HEK293 (cell line): ENCODE measurements at regions not wholly inside any gene's neighbourhood (a gene's known extent, or its start where the extent isn't known, plus 50 kb on each side); places are given as distances from the start of the nearest gene placed in this dataset.

Experiments used
- ATF2 ChIP-seq: fragments of 450-650 bp; formaldehyde crosslinking; IDR thresholded peaks from 2 replicates; pipeline ENCODE4 v1.5.1; 2016; ENCODE audit warnings: missing biosample characterization, missing genetic modification characterization, low read depth
- KLF10 ChIP-seq: fragments of 450-650 bp; IDR thresholded peaks from 2 replicates; pipeline ENCODE4 v1.5.1; 2018; ENCODE audit warnings: missing biosample characterization, mild to moderate bottlenecking, missing genetic modification characterization
- TCF7L2 ChIP-seq: IDR thresholded peaks from 2 replicates; pipeline ENCODE4 v1.6.1; 2011; ENCODE audit warnings: low read depth, mild to moderate bottlenecking, inconsistent platforms, low read length, moderate library complexity, borderline replicate concordance
- ZBTB17 ChIP-seq: fragments of 450-650 bp; formaldehyde crosslinking; IDR thresholded peaks from 2 replicates; pipeline ENCODE4 v1.5.1; 2016; ENCODE audit warnings: missing biosample characterization, missing genetic modification characterization
- ZNF221 ChIP-seq: fragments of 450-650 bp; formaldehyde crosslinking; IDR thresholded peaks from 2 replicates; pipeline ENCODE4 v1.5.1; 2017; ENCODE audit warnings: missing biosample characterization, missing genetic modification characterization, borderline replicate concordance
- ZNF23 ChIP-seq: fragments of 450-650 bp; formaldehyde crosslinking; IDR thresholded peaks from 2 replicates; pipeline ENCODE4 v1.5.1; 2016; ENCODE audit warnings: missing biosample characterization, missing genetic modification characterization, borderline replicate concordance
- ZNF391 ChIP-seq: fragments of 450-650 bp; formaldehyde crosslinking; IDR thresholded peaks from 2 replicates; pipeline ENCODE4 v1.5.1; 2016; ENCODE audit warnings: low read depth, missing biosample characterization, missing genetic modification characterization, borderline replicate concordance
- ZNF548 ChIP-seq: fragments of 450-650 bp; formaldehyde crosslinking; IDR thresholded peaks from 2 replicates; pipeline ENCODE4 v1.5.1; 2016; ENCODE audit warnings: missing biosample characterization, missing genetic modification characterization
- ZNF555 ChIP-seq: fragments of 450-650 bp; formaldehyde crosslinking; conservative IDR thresholded peaks from 2 replicates; pipeline ENCODE4 v1.5.1; 2017; ENCODE audit warnings: missing biosample characterization, mild to moderate bottlenecking, missing genetic modification characterization, inconsistent platforms
- TF ChIP-seq, protein P1 (sequence below): fragments of 450-650 bp; formaldehyde crosslinking; IDR thresholded peaks from 2 replicates; pipeline ENCODE4 v1.5.1; 2016; ENCODE audit warnings: missing biosample characterization, missing genetic modification characterization
- TF ChIP-seq, protein P2 (sequence below): fragments of 450-650 bp; formaldehyde crosslinking; IDR thresholded peaks from 2 replicates; pipeline ENCODE4 v1.5.1; 2016; ENCODE audit warnings: missing biosample characterization, missing genetic modification characterization

GRCh38 chr4:54558889-54559677 lies 98.7 kb upstream of the KIT start:
- TF ChIP-seq, protein P1, sequence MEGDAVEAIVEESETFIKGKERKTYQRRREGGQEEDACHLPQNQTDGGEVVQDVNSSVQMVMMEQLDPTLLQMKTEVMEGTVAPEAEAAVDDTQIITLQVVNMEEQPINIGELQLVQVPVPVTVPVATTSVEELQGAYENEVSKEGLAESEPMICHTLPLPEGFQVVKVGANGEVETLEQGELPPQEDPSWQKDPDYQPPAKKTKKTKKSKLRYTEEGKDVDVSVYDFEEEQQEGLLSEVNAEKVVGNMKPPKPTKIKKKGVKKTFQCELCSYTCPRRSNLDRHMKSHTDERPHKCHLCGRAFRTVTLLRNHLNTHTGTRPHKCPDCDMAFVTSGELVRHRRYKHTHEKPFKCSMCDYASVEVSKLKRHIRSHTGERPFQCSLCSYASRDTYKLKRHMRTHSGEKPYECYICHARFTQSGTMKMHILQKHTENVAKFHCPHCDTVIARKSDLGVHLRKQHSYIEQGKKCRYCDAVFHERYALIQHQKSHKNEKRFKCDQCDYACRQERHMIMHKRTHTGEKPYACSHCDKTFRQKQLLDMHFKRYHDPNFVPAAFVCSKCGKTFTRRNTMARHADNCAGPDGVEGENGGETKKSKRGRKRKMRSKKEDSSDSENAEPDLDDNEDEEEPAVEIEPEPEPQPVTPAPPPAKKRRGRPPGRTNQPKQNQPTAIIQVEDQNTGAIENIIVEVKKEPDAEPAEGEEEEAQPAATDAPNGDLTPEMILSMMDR (tag by site-specific recombination) = no peak
- TF ChIP-seq ZNF391 (tag by site-specific recombination) (no peak), ZNF221 (tag by site-specific recombination) (no peak), KLF10 (tag by site-specific recombination) (no peak), ZBTB17 (tag by site-specific recombination) (no peak), ZNF23 (no peak), TCF7L2 (no peak), ZNF555 (tag by site-specific recombination) (no peak), ATF2 (tag by site-specific recombination) (no peak), ZNF548 (tag by site-specific recombination) (no peak)
- TF ChIP-seq, protein P2, sequence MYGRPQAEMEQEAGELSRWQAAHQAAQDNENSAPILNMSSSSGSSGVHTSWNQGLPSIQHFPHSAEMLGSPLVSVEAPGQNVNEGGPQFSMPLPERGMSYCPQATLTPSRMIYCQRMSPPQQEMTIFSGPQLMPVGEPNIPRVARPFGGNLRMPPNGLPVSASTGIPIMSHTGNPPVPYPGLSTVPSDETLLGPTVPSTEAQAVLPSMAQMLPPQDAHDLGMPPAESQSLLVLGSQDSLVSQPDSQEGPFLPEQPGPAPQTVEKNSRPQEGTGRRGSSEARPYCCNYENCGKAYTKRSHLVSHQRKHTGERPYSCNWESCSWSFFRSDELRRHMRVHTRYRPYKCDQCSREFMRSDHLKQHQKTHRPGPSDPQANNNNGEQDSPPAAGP (tag by site-specific recombination) = no peak
